ENCODE measurements at regions not wholly inside any gene's neighbourhood (a gene's known extent, or its start where the extent isn't known, plus 50 kb on each side); places are given as distances from the start of the nearest gene placed in this dataset.
A peak's percentile ranks its signal among the peaks of the same experiment; 100 is the strongest.
"Not testable (repeated sequence)": the region's sequence is repeated elsewhere in the genome, so short reads cannot be mapped to it uniquely, and the experiment has no call there.

GRCh38 chr2:87285139-87285538, 263.5 kb upstream of the PLGLB1 start:
- 67 to 70% methylated on average over 4 of the region's 4 CpGs for WGBS, 2 donors
- H3K4me1 ChIP-seq (ENCODE audit: control insufficient read depth in 5 of 5, insufficient read depth in 5 of 5, low read length in 5 of 5); H3K9ac ChIP-seq (ENCODE audit: insufficient read depth in 1 of 2, low read length in 2 of 2); ATAC-seq (ENCODE audit: insufficient read depth, low FRiP score); H3K36me3 ChIP-seq (ENCODE audit: control insufficient read depth in 4 of 4, insufficient read depth in 4 of 4, low read length in 4 of 4); H3K4me3 ChIP-seq; H3K27me3 ChIP-seq (ENCODE audit: control insufficient read depth in 3 of 3, insufficient read depth in 3 of 3, low read length in 2 of 3); H3K27ac ChIP-seq (ENCODE audit: low read depth in 1 of 2, low read length in 1 of 2); H3K9me3 ChIP-seq (ENCODE audit: control insufficient read depth in 4 of 4, insufficient read depth in 3 of 4, low read length in 3 of 4); DNase-seq: not testable (repeated sequence)

DNA sequence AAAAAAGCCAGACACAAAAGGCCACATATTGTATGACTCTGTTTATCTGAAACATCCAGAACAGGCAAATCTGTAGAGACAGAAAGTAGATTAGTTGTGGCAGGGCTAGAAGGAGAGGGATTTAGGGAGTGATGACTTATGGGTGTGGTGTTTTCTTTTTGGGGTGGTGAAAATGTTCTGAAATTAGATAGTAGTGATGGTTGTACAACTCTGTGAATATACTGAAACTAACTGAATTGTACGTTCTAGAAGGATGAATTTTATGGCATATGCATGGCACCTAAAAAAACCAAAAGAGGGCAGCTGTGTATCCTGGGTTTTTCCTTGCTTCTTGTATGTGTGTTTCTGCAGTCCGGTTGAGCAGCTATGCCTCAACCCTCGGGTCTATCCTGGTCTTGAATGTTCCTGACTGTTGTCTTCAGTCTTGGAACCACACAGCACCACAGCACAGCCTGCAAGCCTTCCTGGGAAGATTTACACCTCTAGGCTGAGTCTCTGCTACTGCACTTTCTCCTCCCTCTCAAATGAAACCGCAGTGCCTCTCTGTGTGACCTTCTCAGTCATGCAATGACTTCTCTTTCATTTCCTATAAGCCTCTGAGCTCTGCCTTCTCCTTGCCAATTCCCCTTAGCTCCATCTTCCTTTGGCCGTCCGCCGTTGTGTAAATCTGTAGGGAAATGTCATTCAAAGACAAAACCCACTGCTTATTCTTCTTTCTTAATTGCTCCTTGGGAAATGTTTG, 269.1 kb upstream of the PLGLB1 start:
- H3K9ac ChIP-seq (ENCODE audit: insufficient read depth in 1 of 2, low read length in 2 of 2); DNase-seq; H3K4me3 ChIP-seq; H3K9me3 ChIP-seq (ENCODE audit: control insufficient read depth in 4 of 4, insufficient read depth in 3 of 4, low read length in 3 of 4); H3K4me1 ChIP-seq (ENCODE audit: control insufficient read depth in 5 of 5, insufficient read depth in 5 of 5, low read length in 5 of 5); H3K27ac ChIP-seq (ENCODE audit: low read depth in 1 of 2, low read length in 1 of 2); H3K36me3 ChIP-seq (ENCODE audit: control insufficient read depth in 4 of 4, insufficient read depth in 4 of 4, low read length in 4 of 4); H3K27me3 ChIP-seq (ENCODE audit: control insufficient read depth in 3 of 3, insufficient read depth in 3 of 3, low read length in 2 of 3): not testable (repeated sequence)
- ATAC-seq (ENCODE audit: insufficient read depth, low FRiP score), result peak; percentile 58
- WGBS, 2 donors, result 26 to 31% methylated on average over 5 of the region's 7 CpGs

GRCh38 chr2:87291400-87292200, 270.0 kb upstream of the PLGLB1 start:
- WGBS, 2 donors, result 64 to 73% methylated on average over 6 of the region's 7 CpGs
- not testable (repeated sequence) for DNase-seq; H3K27ac ChIP-seq (ENCODE audit: low read depth in 1 of 2, low read length in 1 of 2); H3K9me3 ChIP-seq (ENCODE audit: control insufficient read depth in 4 of 4, insufficient read depth in 3 of 4, low read length in 3 of 4); H3K9ac ChIP-seq (ENCODE audit: insufficient read depth in 1 of 2, low read length in 2 of 2); H3K27me3 ChIP-seq (ENCODE audit: control insufficient read depth in 3 of 3, insufficient read depth in 3 of 3, low read length in 2 of 3); H3K4me3 ChIP-seq; H3K36me3 ChIP-seq (ENCODE audit: control insufficient read depth in 4 of 4, insufficient read depth in 4 of 4, low read length in 4 of 4); H3K4me1 ChIP-seq (ENCODE audit: control insufficient read depth in 5 of 5, insufficient read depth in 5 of 5, low read length in 5 of 5)
- peak; percentile 34 for ATAC-seq (ENCODE audit: insufficient read depth, low FRiP score)

GRCh38 chr2:87293931-87294594, 272.4 kb upstream of the PLGLB1 start:
- not testable (repeated sequence) for H3K4me1 ChIP-seq (ENCODE audit: control insufficient read depth in 5 of 5, insufficient read depth in 5 of 5, low read length in 5 of 5); ATAC-seq (ENCODE audit: insufficient read depth, low FRiP score)

DNA sequence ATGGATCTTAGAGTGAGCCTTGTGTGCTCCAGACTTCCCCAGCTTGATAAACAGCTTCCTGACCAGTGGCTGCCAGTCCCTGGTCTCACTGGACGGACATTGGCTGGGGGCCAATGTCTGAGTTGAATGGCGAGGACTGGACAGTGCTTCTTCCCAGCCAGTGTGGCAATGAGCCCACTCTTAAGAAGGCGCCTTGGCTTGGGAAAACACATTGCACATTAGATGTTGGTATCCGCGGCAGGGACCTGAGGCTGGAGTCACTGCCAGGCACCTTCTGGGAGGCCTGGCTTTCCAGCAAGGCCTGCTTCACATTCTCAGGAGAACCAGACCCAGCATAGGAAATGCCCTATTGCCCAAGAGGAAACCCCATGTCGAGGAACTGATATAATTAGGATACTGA, 273.5 kb upstream of the PLGLB1 start:
- not testable (repeated sequence) for H3K36me3 ChIP-seq (ENCODE audit: control insufficient read depth in 4 of 4, insufficient read depth in 4 of 4, low read length in 4 of 4); H3K27me3 ChIP-seq (ENCODE audit: control insufficient read depth in 3 of 3, insufficient read depth in 3 of 3, low read length in 2 of 3); H3K27ac ChIP-seq (ENCODE audit: low read depth in 1 of 2, low read length in 1 of 2); H3K4me3 ChIP-seq; H3K9ac ChIP-seq (ENCODE audit: insufficient read depth in 1 of 2, low read length in 2 of 2); ATAC-seq (ENCODE audit: insufficient read depth, low FRiP score); H3K9me3 ChIP-seq (ENCODE audit: control insufficient read depth in 4 of 4, insufficient read depth in 3 of 4, low read length in 3 of 4); H3K4me1 ChIP-seq (ENCODE audit: control insufficient read depth in 5 of 5, insufficient read depth in 5 of 5, low read length in 5 of 5)
- WGBS, 2 donors, result 49 to 51% methylated on average over 6 of the region's 6 CpGs
- DNase-seq, result peak in 1 of 3 donors; percentile 13

More at GRCh38 chr2:87293931-87294594, 272.4 kb upstream of the PLGLB1 start:
- WGBS, 2 donors, result 92 to 94% methylated on average over 2 of the region's 2 CpGs
- not testable (repeated sequence) for H3K27ac ChIP-seq (ENCODE audit: low read depth in 1 of 2, low read length in 1 of 2); H3K9me3 ChIP-seq (ENCODE audit: control insufficient read depth in 4 of 4, insufficient read depth in 3 of 4, low read length in 3 of 4); H3K27me3 ChIP-seq (ENCODE audit: control insufficient read depth in 3 of 3, insufficient read depth in 3 of 3, low read length in 2 of 3); H3K36me3 ChIP-seq (ENCODE audit: control insufficient read depth in 4 of 4, insufficient read depth in 4 of 4, low read length in 4 of 4); H3K9ac ChIP-seq (ENCODE audit: insufficient read depth in 1 of 2, low read length in 2 of 2); H3K4me3 ChIP-seq; DNase-seq

DNA sequence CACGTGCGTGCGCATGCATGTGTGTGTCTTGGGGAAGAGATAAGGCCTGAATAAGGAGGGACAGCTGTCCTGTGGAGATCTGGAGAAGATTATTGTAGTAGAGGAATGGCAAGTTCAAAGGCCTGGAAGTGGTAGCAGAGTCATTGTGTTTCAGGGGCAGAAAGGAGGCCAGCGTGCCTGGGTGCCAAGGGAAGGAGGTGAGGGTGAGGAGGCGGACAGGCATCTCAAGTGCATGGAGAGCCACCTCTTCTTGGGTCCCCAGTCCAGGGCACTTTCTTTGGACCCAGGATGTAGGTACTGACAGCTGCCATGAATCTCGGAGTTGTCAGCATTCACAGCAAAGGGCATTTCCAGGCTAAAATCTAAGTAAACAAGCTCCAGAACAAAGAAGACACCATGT, 279.7 kb upstream of the PLGLB1 start:
- H3K4me1 ChIP-seq (ENCODE audit: control insufficient read depth in 5 of 5, insufficient read depth in 5 of 5, low read length in 5 of 5); H3K27me3 ChIP-seq (ENCODE audit: control insufficient read depth in 3 of 3, insufficient read depth in 3 of 3, low read length in 2 of 3); H3K36me3 ChIP-seq (ENCODE audit: control insufficient read depth in 4 of 4, insufficient read depth in 4 of 4, low read length in 4 of 4); DNase-seq; H3K9ac ChIP-seq (ENCODE audit: insufficient read depth in 1 of 2, low read length in 2 of 2); H3K4me3 ChIP-seq; H3K27ac ChIP-seq (ENCODE audit: low read depth in 1 of 2, low read length in 1 of 2); H3K9me3 ChIP-seq (ENCODE audit: control insufficient read depth in 4 of 4, insufficient read depth in 3 of 4, low read length in 3 of 4): not testable (repeated sequence)
- 77 to 78% methylated on average over 6 of the region's 6 CpGs for WGBS, 2 donors
- peak; percentile 53 for ATAC-seq (ENCODE audit: insufficient read depth, low FRiP score)

- 68% methylated on average over 1 of the region's 2 CpGs for WGBS, 2 donors
Observed at GRCh38 chr2:87301871-87302270, 280.2 kb upstream of the PLGLB1 start.

GRCh38 chr2:87308621-87309020, 287.0 kb upstream of the PLGLB1 start:
- not testable (repeated sequence) for H3K9ac ChIP-seq (ENCODE audit: insufficient read depth in 1 of 2, low read length in 2 of 2); H3K36me3 ChIP-seq (ENCODE audit: control insufficient read depth in 4 of 4, insufficient read depth in 4 of 4, low read length in 4 of 4); H3K9me3 ChIP-seq (ENCODE audit: control insufficient read depth in 4 of 4, insufficient read depth in 3 of 4, low read length in 3 of 4); DNase-seq; H3K4me3 ChIP-seq; H3K4me1 ChIP-seq (ENCODE audit: control insufficient read depth in 5 of 5, insufficient read depth in 5 of 5, low read length in 5 of 5); H3K27ac ChIP-seq (ENCODE audit: low read depth in 1 of 2, low read length in 1 of 2); H3K27me3 ChIP-seq (ENCODE audit: control insufficient read depth in 3 of 3, insufficient read depth in 3 of 3, low read length in 2 of 3); ATAC-seq (ENCODE audit: insufficient read depth, low FRiP score)
- 88 to 98% methylated on average over 1 to 3 of the region's 7 CpGs for WGBS, 2 donors

More at GRCh38 chr2:87301871-87302270, 280.2 kb upstream of the PLGLB1 start:
- H3K4me1 ChIP-seq (ENCODE audit: control insufficient read depth in 5 of 5, insufficient read depth in 5 of 5, low read length in 5 of 5); H3K27ac ChIP-seq (ENCODE audit: low read depth in 1 of 2, low read length in 1 of 2); H3K36me3 ChIP-seq (ENCODE audit: control insufficient read depth in 4 of 4, insufficient read depth in 4 of 4, low read length in 4 of 4); H3K9ac ChIP-seq (ENCODE audit: insufficient read depth in 1 of 2, low read length in 2 of 2); H3K9me3 ChIP-seq (ENCODE audit: control insufficient read depth in 4 of 4, insufficient read depth in 3 of 4, low read length in 3 of 4); H3K4me3 ChIP-seq; H3K27me3 ChIP-seq (ENCODE audit: control insufficient read depth in 3 of 3, insufficient read depth in 3 of 3, low read length in 2 of 3); DNase-seq: not testable (repeated sequence)
- ATAC-seq (ENCODE audit: insufficient read depth, low FRiP score), result peak; percentile 34

All from lung (tissue), 9 donors.